Mesenchymal stem cell (in vitro differentiated cells and primary cell): ENCODE measurements at regions not wholly inside any gene's neighbourhood (a gene's known extent, or its start where the extent isn't known, plus 50 kb on each side); places are given as distances from the start of the nearest gene placed in this dataset.

Experiments
- DNase-seq: peaks from one replicate; pipeline ENCODE4 v3.0.0-alpha.2; 2013
- H2AFZ ChIP-seq: one replicate; pipeline ENCODE4 v1.6.1; 2013; ENCODE audit warnings: low read depth, mild to moderate bottlenecking, control low read depth, inconsistent platforms, low read length, moderate library complexity
- H2AK5ac ChIP-seq: 2 replicates; pipeline ENCODE4 v1.6.1; 2013; ENCODE audit warnings: low read length, moderate library complexity, mild to moderate bottlenecking, inconsistent platforms; ENCODE audit not compliant: severe bottlenecking
- H2BK120ac ChIP-seq: one replicate; pipeline ENCODE4 v1.6.1; 2013; ENCODE audit warnings: low read depth, mild to moderate bottlenecking, inconsistent platforms, low read length, moderate library complexity
- H2BK12ac ChIP-seq, 2 experiments: one replicate each; pipeline ENCODE4 v1.6.1; 2013; ENCODE audit warnings: inconsistent platforms in 2 of 2, low read length in 2 of 2, mild to moderate bottlenecking in 2 of 2, moderate library complexity in 2 of 2, control low read depth in 1 of 2
- H2BK15ac ChIP-seq: one replicate; pipeline ENCODE4 v1.6.1; 2013; ENCODE audit warnings: mild to moderate bottlenecking, low read depth, inconsistent platforms; ENCODE audit not compliant: poor library complexity, severe bottlenecking
- H2BK5ac ChIP-seq: 2 replicates; pipeline ENCODE4 v1.6.1; 2013; ENCODE audit warnings: low read depth, mild to moderate bottlenecking, low read length, control low read depth, inconsistent platforms; ENCODE audit not compliant: poor library complexity, severe bottlenecking
- H3K14ac ChIP-seq, 2 experiments: one replicate each; pipeline ENCODE4 v1.6.1; 2013; ENCODE audit warnings: inconsistent platforms in 2 of 2, low read length in 2 of 2, control low read depth in 1 of 2, mild to moderate bottlenecking in 1 of 2, moderate library complexity in 1 of 2
- H3K18ac ChIP-seq, 2 experiments: one replicate each; pipeline ENCODE4 v1.6.1; 2013; ENCODE audit warnings: inconsistent platforms in 2 of 2, low read length in 2 of 2, control low read depth in 1 of 2, low read depth in 1 of 2, mild to moderate bottlenecking in 1 of 2
- H3K23ac ChIP-seq, 2 experiments: one replicate each; pipeline ENCODE4 v1.6.1; 2013; ENCODE audit warnings: inconsistent platforms in 2 of 2, low read length in 2 of 2, mild to moderate bottlenecking in 2 of 2, moderate library complexity in 2 of 2, control low read depth in 1 of 2
- H3K27ac ChIP-seq: 2 replicates; pipeline ENCODE4 v1.5.1; 2013; ENCODE audit warnings: mild to moderate bottlenecking, moderate library complexity, low read length, control low read depth, inconsistent platforms; ENCODE audit not compliant: poor library complexity, severe bottlenecking
- H3K27me3 ChIP-seq, 2 experiments: 2 replicates each; pipeline versions ENCODE4 v1.6.1 to v1.7.0; 2013; ENCODE audit warnings: low read length in 2 of 2, mild to moderate bottlenecking in 2 of 2, moderate library complexity in 2 of 2, control low read depth in 1 of 2, inconsistent platforms in 1 of 2; ENCODE audit not compliant: control insufficient read depth in 1 of 2, insufficient read depth in 1 of 2
- H3K36me3 ChIP-seq, 2 experiments: 2 replicates each; pipeline versions ENCODE4 v1.6.1 to v1.7.0; 2013; ENCODE audit warnings: low read length in 2 of 2, control low read depth in 1 of 2, inconsistent platforms in 1 of 2, low read depth in 1 of 2, mild to moderate bottlenecking in 1 of 2; ENCODE audit not compliant: insufficient read depth in 2 of 2, control insufficient read depth in 1 of 2
- H3K4ac ChIP-seq, 2 experiments: one replicate each; pipeline ENCODE4 v1.6.1; 2013; ENCODE audit warnings: inconsistent platforms in 2 of 2, low read length in 2 of 2, mild to moderate bottlenecking in 2 of 2, moderate library complexity in 2 of 2, control low read depth in 1 of 2, low read depth in 1 of 2
- H3K4me1 ChIP-seq: 2 replicates; pipeline ENCODE4 v1.6.1; 2013; ENCODE audit warnings: low read depth, low read length, control low read depth; ENCODE audit not compliant: control insufficient read depth, insufficient read depth
- H3K4me2 ChIP-seq: 2 replicates; pipeline ENCODE4 v1.6.1; 2013; ENCODE audit warnings: low read length, mild to moderate bottlenecking, inconsistent platforms; ENCODE audit not compliant: poor library complexity, severe bottlenecking
- H3K4me3 ChIP-seq, 2 experiments: 2 replicates each; pipeline versions ENCODE4 v1.5.1 to v1.7.0; 2013; ENCODE audit warnings: low read length in 2 of 2, mild to moderate bottlenecking in 2 of 2, control low read depth in 1 of 2, low read depth in 1 of 2; ENCODE audit not compliant: insufficient read depth in 1 of 2
- H3K79me1 ChIP-seq: replicated peaks from 2 replicates; pipeline ENCODE4 v1.6.1; 2013; ENCODE audit warnings: mild to moderate bottlenecking, control low read depth, low read length, inconsistent platforms; ENCODE audit not compliant: poor library complexity, severe bottlenecking
- H3K9ac ChIP-seq: 2 replicates; pipeline ENCODE4 v1.7.0; 2013; ENCODE audit warnings: mild to moderate bottlenecking, low read length, moderate library complexity
- H3K9me3 ChIP-seq: 2 replicates; pipeline ENCODE4 v1.7.0; 2013; ENCODE audit warnings: mild to moderate bottlenecking, low read length; ENCODE audit not compliant: control insufficient read depth
- H4K8ac ChIP-seq: one replicate; pipeline ENCODE4 v1.6.1; 2013; ENCODE audit warnings: inconsistent platforms, mild to moderate bottlenecking, low read length, moderate library complexity
- H4K91ac ChIP-seq: one replicate; pipeline ENCODE4 v1.6.1; 2013; ENCODE audit warnings: mild to moderate bottlenecking, low read length, inconsistent platforms
- WGBS: methylation state at CpG from one replicate; pipeline ENCODE4 v1.1.7; 2013; ENCODE audit warnings: mixed read lengths; 5-methylcytosine and 5-hydroxymethylcytosine counted together

- Histone ChIP-seq H3K9me3 (no peaks in the 10 kb centered on the region), H2AK5ac (peak overlapping the region; percentile 15), H3K36me3 (no peaks in the 10 kb centered on the region), H4K91ac (no peak overlapping the region), H3K79me1 (no peaks in the 10 kb centered on the region), H3K27ac (no peak overlapping the region), H2BK5ac (no peak overlapping the region), H3K27me3 (no peaks in the 10 kb centered on the region), H3K14ac (no peak overlapping the region), H3K9ac (no peak overlapping the region), H3K4me2 (no peak overlapping the region), H3K23ac (no peak overlapping the region), H2BK12ac (peak overlapping the region; percentile 20 to 97), H3K4me1 (peaks cover 13% of the 10 kb centered on the region), H3K18ac (peak overlapping the region in 1 of 2 experiments; percentile 74), H2BK15ac (no peak overlapping the region), H3K4ac (peak overlapping the region in 1 of 2 experiments; percentile 68), H2BK120ac (no peak overlapping the region), H2AFZ (peak overlapping the region; percentile 5), H3K4me3 (no peak overlapping the region), H4K8ac (no peak overlapping the region)
- DNase-seq: peak; percentile 51
- 91% methylated on average over 6 of the region's 6 CpGs for WGBS
Measured at GRCh38 chr15:39501366-39502081, 79.4 kb upstream of the THBS1 start.

DNA sequence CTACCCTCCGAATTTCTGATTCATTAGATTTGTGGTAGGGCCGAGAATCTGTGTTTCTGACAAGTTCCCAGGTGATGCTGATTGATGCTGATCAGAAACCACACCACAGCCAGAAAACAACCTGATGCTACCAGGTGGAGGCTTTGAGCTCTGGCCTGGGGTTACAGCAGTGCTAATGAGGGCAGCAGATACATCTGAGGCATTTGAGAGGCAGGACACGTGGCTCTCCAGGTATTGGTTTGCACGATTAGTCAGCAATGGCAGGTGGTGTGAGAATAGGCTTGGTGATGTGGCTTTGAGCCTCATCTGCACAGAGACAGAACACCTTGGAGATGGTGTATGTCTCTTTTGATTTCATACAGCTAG is 78.8 kb upstream of the THBS1 start:
- Histone ChIP-seq H3K18ac (no peak overlapping the region), H2BK12ac (no peak overlapping the region), H3K23ac (no peak overlapping the region), H3K36me3 (no peaks in the 10 kb centered on the region), H3K79me1 (no peaks in the 10 kb centered on the region), H3K27ac (no peak overlapping the region), H3K4me2 (no peak overlapping the region), H3K14ac (no peak overlapping the region), H2AK5ac (no peak overlapping the region), H4K91ac (no peak overlapping the region), H2AFZ (no peak overlapping the region), H3K27me3 (no peaks in the 10 kb centered on the region), H2BK15ac (no peak overlapping the region), H3K4me1 (peaks cover 13% of the 10 kb centered on the region), H2BK120ac (no peak overlapping the region), H3K4me3 (no peak overlapping the region), H3K9me3 (no peaks in the 10 kb centered on the region), H3K9ac (no peak overlapping the region), H4K8ac (no peak overlapping the region), H3K4ac (no peak overlapping the region), H2BK5ac (no peak overlapping the region)
- WGBS: 96% methylated on average over 4 of the region's 4 CpGs
- DNase-seq: no peak

DNA sequence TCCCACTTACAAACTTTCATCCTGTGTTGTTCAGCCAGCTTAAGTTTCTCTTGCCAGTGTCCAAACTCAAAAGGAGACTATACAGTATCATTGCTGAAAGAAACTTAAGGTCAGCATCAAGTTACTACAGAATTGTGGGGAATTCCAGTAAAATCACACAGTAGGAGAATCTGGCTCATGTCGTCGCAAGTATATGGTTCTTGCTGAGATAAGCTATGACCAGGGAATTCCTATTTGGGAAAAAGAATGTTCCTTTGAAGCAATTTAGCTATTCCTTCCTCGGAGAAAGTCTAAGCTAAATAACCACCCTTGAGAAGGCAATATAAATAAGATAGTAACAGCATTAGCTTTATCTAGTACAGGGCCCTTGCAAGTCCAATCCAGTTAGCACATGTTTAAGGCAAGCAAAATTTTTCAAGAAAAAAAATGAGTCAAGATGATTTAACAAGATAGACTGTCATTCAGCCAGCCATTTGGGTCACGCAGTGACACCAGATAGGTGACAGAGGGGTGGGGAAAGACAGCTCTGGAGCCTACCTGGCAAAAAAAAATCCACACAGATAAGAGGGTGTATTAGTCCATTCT is 78.2 kb upstream of the THBS1 start:
- Histone ChIP-seq H3K9ac (no peak overlapping the region), H4K91ac (no peak overlapping the region), H3K4me1 (peaks cover 8% of the 10 kb centered on the region), H3K36me3 (no peaks in the 10 kb centered on the region), H3K9me3 (no peaks in the 10 kb centered on the region), H3K4me3 (no peak overlapping the region), H3K27ac (no peak overlapping the region), H2BK12ac (no peak overlapping the region), H3K4me2 (no peak overlapping the region), H2BK5ac (no peak overlapping the region), H3K27me3 (no peaks in the 10 kb centered on the region), H3K4ac (no peak overlapping the region), H2AK5ac (no peak overlapping the region), H4K8ac (no peak overlapping the region), H2BK120ac (no peak overlapping the region), H3K14ac (no peak overlapping the region), H2BK15ac (no peak overlapping the region), H2AFZ (no peak overlapping the region), H3K23ac (no peak overlapping the region), H3K18ac (no peak overlapping the region), H3K79me1 (no peaks in the 10 kb centered on the region)
- DNase-seq: peak; percentile 68
- WGBS: 86% methylated on average over 1 of the region's 4 CpGs

GRCh38 chr15:39503526-39503925 is 77.4 kb upstream of the THBS1 start:
- no peak overlapping the region for H3K4me2 ChIP-seq
- H2BK5ac ChIP-seq: no peak overlapping the region
- no peak overlapping the region for H4K8ac ChIP-seq
- no peaks in the 10 kb centered on the region for H3K9me3 ChIP-seq
- H3K4me1 ChIP-seq: peaks cover 5% of the 10 kb centered on the region
- H3K27me3 ChIP-seq: no peaks in the 10 kb centered on the region
- no peak for DNase-seq
- H3K9ac ChIP-seq: no peak overlapping the region
- peak overlapping the region in 1 of 2 experiments; percentile 2 for H3K18ac ChIP-seq
- H3K4me3 ChIP-seq: no peak overlapping the region
- H4K91ac ChIP-seq: no peak overlapping the region
- H2BK12ac ChIP-seq: peak overlapping the region; percentile 34 to 51
- no peak overlapping the region for H2AFZ ChIP-seq
- no peaks in the 10 kb centered on the region for H3K79me1 ChIP-seq
- H3K27ac ChIP-seq: no peak overlapping the region
- no peak overlapping the region for H3K14ac ChIP-seq
- H3K36me3 ChIP-seq: no peaks in the 10 kb centered on the region
- 96% methylated on average over 3 of the region's 4 CpGs for WGBS
- no peak overlapping the region for H3K4ac ChIP-seq
- no peak overlapping the region for H2BK120ac ChIP-seq
- no peak overlapping the region for H2AK5ac ChIP-seq
- no peak overlapping the region for H2BK15ac ChIP-seq
- no peak overlapping the region for H3K23ac ChIP-seq
